ENCODE measurements at regions not wholly inside any gene's neighbourhood (a gene's known extent, or its start where the extent isn't known, plus 50 kb on each side); places are given as distances from the start of the nearest gene placed in this dataset.

DNA sequence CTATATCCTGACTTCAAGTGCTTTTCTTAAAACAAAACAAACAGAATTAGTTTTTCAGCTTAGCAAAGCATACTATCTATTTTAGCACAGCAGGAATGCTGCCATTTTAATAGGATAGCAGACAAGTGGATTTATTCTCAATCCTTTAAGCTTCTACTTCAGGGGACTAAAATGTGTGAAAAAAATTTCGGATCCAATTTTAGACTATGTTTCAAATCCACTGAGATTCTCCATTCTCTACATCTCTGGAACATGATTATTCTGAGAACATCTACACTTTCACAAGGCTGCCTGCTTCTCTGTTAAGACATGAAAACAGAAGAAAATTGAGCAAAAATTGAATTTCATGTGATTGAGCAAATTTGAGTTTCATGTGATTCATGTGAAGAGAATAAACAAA lies 1321.3 kb downstream of the HACE1 start:
- TF ChIP-seq CTCF (IDR thresholded peaks at IDR 0.05), result no peak
- TF ChIP-seq EP300 (IDR thresholded peaks at IDR 0.05; ENCODE audit: low read depth), result no peak
- no peak for TF ChIP-seq POLR2A (IDR thresholded peaks at IDR 0.05)
